PC-9 (cell line): ENCODE measurements at regions not wholly inside any gene's neighbourhood (a gene's known extent, or its start where the extent isn't known, plus 50 kb on each side); places are given as distances from the start of the nearest gene placed in this dataset.

Experiments
- CTCF ChIP-seq: fragments of 200-600 bp; sonication (generic); conservative IDR thresholded peaks from 2 replicates; pipeline ENCODE4 v1.6.1; 2017; ENCODE audit warnings: mixed run types, antibody characterized with exemption, mild to moderate bottlenecking, moderate library complexity
- EZH2 ChIP-seq: fragments of 200-600 bp; sonication (generic); IDR thresholded peaks from 2 replicates; pipeline ENCODE4 v1.8.0; 2017; ENCODE audit warnings: antibody characterized with exemption, low read depth

- TF ChIP-seq CTCF (no peak), EZH2 (no peak)
Measured at GRCh38 chr15:70469651-70470555, 293.5 kb downstream of the UACA start.
